Glutamatergic neuron (in vitro differentiated cells): ENCODE measurements at regions not wholly inside any gene's neighbourhood (a gene's known extent, or its start where the extent isn't known, plus 50 kb on each side); places are given as distances from the start of the nearest gene placed in this dataset.

ENCODE experiments used
- DNase-seq: peaks from one replicate; pipeline ENCODE4 v3.0.0; 2022
- H3K27ac Mint-ChIP-seq: one replicate; pipeline ENCODE4 v1.8.0; 2020; ENCODE audit warnings: mild to moderate bottlenecking, mixed read lengths, inconsistent platforms; ENCODE audit not compliant: unreplicated experiment
- H3K27me3 Mint-ChIP-seq: one replicate; pipeline ENCODE4 v1.8.0; 2020; ENCODE audit warnings: mild to moderate bottlenecking, moderate library complexity, mixed read lengths, inconsistent platforms; ENCODE audit not compliant: unreplicated experiment
- H3K36me3 Mint-ChIP-seq: one replicate; pipeline ENCODE4 v1.8.0; 2020; ENCODE audit warnings: mild to moderate bottlenecking, mixed read lengths, inconsistent platforms; ENCODE audit not compliant: unreplicated experiment
- H3K4me1 Mint-ChIP-seq: one replicate; pipeline ENCODE4 v1.8.0; 2020; ENCODE audit warnings: mild to moderate bottlenecking, low read depth, mixed read lengths, inconsistent platforms; ENCODE audit not compliant: unreplicated experiment
- H3K4me3 Mint-ChIP-seq: one replicate; pipeline ENCODE4 v1.8.0; 2020; ENCODE audit warnings: mild to moderate bottlenecking, mixed read lengths, inconsistent platforms; ENCODE audit not compliant: unreplicated experiment
- H3K9me3 Mint-ChIP-seq: one replicate; pipeline ENCODE4 v1.8.0; 2020; ENCODE audit warnings: mild to moderate bottlenecking, moderate library complexity, mixed read lengths, inconsistent platforms; ENCODE audit not compliant: unreplicated experiment
- CTCF ChIP-seq: fragments of 200-600 bp; sonication (generic); IDR thresholded peaks from one replicate; pipeline ENCODE4 v1.5.0; 2021; ENCODE audit not compliant: partially characterized antibody, unreplicated experiment

GRCh38 chr16:77059446-77059845 is 131.5 kb upstream of the MON1B start:
- TF ChIP-seq CTCF, result no peak
- H3K4me3 Mint-ChIP-seq, result no peak overlapping the region
- H3K36me3 Mint-ChIP-seq, result no peaks in the 10 kb centered on the region
- no peak overlapping the region for H3K27ac Mint-ChIP-seq
- H3K4me1 Mint-ChIP-seq, result peaks cover 19% of the 10 kb centered on the region
- peaks cover 5% of the 10 kb centered on the region for H3K27me3 Mint-ChIP-seq
- no peaks in the 10 kb centered on the region for H3K9me3 Mint-ChIP-seq
- DNase-seq, result no peak

- Mint-ChIP-seq H3K9me3 (no peaks in the 10 kb centered on the region), H3K4me3 (no peak overlapping the region), H3K27ac (no peak overlapping the region), H3K4me1 (peaks cover 18% of the 10 kb centered on the region), H3K27me3 (peaks cover 5% of the 10 kb centered on the region), H3K36me3 (no peaks in the 10 kb centered on the region)
- TF ChIP-seq CTCF, result no peak
- no peak for DNase-seq
Measured at GRCh38 chr16:77060614-77061013, 130.4 kb upstream of the MON1B start.

- H3K4me3 Mint-ChIP-seq, result no peak overlapping the region
- TF ChIP-seq CTCF, result no peak
- H3K9me3 Mint-ChIP-seq, result no peaks in the 10 kb centered on the region
- peaks cover 3% of the 10 kb centered on the region for H3K27me3 Mint-ChIP-seq
- peaks cover 18% of the 10 kb centered on the region for H3K4me1 Mint-ChIP-seq
- DNase-seq, result no peak
- H3K27ac Mint-ChIP-seq, result no peak overlapping the region
- H3K36me3 Mint-ChIP-seq, result no peaks in the 10 kb centered on the region
Measured at GRCh38 chr16:77062878-77063675, 127.9 kb upstream of the MON1B start.

GRCh38 chr16:77063676-77064016 is 127.3 kb upstream of the MON1B start:
- Mint-ChIP-seq H3K4me1 (peaks cover 18% of the 10 kb centered on the region), H3K4me3 (no peak overlapping the region), H3K27ac (no peak overlapping the region), H3K27me3 (peaks cover 3% of the 10 kb centered on the region), H3K36me3 (no peaks in the 10 kb centered on the region), H3K9me3 (no peaks in the 10 kb centered on the region)
- DNase-seq, result no peak
- no peak for TF ChIP-seq CTCF

GRCh38 chr16:77064037-77064436 is 127.0 kb upstream of the MON1B start:
- peaks cover 3% of the 10 kb centered on the region for H3K27me3 Mint-ChIP-seq

More at GRCh38 chr16:77064037-77064436, 127.0 kb upstream of the MON1B start:
- DNase-seq, result no peak
- H3K27ac Mint-ChIP-seq, result no peak overlapping the region
- TF ChIP-seq CTCF, result no peak
- no peaks in the 10 kb centered on the region for H3K9me3 Mint-ChIP-seq
- no peak overlapping the region for H3K4me3 Mint-ChIP-seq
- no peaks in the 10 kb centered on the region for H3K36me3 Mint-ChIP-seq
- H3K4me1 Mint-ChIP-seq, result peaks cover 18% of the 10 kb centered on the region
